HPDE6-E6E7 (cell line): ENCODE measurements at regions not wholly inside any gene's neighbourhood (a gene's known extent, or its start where the extent isn't known, plus 50 kb on each side); places are given as distances from the start of the nearest gene placed in this dataset.

Source experiments
- DNase-seq: peaks from one replicate; pipeline ENCODE4 v3.0.0; 2011; ENCODE audit warnings: missing footprints; ENCODE audit errors: extremely low spot score

DNA sequence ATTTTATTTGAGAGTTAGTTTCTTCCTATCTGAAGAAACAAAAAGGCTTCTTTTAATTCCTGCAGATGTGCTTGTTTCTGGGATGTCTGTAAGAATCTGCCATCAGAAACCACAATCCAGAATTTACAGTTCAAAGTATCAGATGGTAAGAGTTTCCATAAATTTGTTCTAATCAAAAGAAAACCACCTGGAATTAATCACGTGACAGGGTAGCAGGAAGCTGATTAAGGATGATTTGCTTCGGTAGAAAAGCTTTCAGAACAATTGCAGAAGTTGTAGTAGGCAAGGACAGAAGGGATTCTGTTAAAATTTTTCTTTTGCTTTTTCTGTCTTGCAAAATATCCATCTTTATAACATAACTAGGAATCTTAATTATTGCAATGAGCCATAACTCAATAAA is 1975.1 kb upstream of the AGA start:
- DNase-seq, result no peak

DNA sequence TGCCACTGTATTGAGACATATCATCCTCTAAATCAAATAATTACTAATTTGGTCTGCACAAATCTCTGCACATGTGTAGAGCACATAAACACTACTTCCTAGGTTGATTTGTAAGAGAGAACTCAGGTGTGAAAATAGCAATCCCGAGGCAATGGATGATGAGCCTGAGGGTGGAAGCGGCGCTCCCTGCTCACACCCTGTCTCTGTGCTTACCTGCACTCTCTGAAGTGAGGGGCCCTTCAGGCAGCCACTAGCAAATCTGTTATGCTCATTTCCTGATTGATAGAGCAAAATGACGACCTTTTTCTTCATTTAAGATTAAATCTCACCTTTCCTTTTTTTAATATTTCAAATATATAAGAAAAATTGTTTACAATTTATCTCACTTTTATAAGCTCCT is 1995.7 kb upstream of the AGA start:
- no peak for DNase-seq

DNA sequence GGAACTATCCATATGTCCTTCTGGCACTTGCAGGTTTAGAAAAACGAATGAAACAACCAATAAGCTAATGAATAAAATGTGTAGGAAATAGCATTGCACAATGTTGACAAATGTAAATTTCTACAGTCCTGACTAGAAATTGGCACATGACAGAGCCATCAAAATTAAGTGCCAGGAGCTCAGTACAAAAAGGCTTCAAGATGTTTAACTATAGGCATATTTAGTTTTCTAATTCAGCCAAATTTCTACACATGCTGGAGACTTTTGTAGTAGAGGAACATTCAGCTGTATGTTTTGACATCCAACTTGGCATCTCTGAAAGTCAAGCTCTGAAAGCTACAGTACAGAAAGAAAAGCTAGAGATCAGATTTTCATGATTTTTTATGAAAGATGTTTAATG is 1999.4 kb upstream of the AGA start:
- no peak for DNase-seq

DNA sequence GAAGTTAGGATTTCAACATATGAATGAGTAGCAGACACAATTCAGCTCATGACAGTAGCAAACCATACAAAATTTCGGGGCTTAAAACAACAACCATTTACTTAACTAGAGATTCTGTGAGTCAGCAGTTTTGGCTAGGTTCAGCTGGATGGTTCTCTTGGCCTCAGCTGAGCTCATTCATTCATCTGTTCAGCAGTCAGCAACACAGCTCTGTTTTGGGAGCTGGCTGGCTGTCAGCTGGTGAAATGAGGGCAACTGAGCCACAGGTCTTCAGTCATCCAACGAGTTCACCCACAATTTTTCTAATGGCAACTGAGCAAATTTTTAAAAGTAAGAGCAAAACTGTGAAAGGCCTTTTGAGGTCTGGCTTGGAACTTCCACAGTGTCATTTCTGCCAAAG is 2005.1 kb upstream of the AGA start:
- no peak for DNase-seq

DNA sequence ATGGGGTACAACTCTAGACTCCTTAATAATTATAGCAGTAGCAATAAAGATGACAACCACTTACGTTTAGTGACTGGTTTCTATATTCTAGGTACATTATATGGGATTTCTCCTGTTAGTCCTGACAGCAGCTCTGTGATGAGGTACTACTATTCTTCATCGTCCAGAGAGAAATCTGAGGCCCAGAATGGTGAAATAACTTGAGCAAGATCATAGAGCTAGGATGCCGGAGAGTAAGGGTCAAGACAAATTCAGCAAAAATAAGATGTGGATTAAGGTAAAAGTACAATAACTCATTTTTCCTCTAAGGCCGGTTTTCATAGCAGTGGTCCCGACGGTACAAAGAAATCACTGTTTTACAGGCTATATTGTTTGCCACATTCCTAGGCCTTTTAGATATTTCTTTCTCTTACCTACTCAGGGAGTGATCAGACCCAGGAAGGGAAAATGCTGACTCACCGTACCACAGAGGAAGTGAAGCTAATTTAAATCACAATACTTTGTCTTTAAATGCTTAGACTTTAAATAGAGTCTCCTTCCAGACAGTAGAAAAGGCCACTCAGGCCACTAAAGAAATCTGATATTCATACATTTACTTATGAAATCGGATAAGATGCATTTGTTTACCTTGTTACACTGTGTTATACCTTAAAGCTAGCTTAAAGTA is 2023.0 kb upstream of the AGA start:
- no peak for DNase-seq

DNA sequence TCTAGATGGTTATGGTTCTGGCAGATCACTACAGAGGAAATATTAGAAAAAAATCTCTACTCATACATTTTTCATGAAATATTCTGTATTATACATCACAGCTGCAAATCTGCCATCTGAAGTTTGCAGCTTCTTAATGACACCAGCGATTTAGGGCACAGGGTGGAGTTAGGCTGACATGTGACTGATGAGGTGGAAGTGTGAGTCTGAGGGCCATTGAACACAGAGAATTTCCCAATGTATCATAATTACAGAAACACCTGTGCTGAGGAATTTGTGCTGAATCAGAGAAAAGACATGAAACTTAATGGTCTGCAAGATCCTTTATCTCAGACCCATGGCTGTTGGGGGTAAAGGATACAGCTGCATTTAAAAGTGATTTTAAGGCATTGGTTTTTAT is 2025.6 kb upstream of the AGA start:
- DNase-seq, result no peak

DNA sequence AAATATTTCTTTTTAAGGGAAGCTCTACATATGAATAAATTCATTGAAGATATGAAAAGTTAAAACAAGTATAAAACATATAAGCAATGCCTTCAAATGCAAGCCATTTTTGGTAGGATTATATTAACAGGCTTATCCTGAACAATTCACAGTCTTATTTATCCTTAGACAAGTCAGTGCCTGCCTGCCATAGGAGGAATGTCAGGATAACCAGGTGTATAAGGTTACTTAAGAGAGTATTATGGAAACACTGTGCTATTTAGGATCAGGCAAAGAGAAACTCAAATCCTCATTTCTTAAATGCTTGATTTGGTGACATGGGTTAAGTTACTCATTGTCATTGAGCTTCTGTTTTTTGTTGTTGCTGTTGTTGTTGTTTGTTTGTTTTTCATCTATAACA is 2029.9 kb upstream of the AGA start:
- DNase-seq, result peak; percentile 36

DNA sequence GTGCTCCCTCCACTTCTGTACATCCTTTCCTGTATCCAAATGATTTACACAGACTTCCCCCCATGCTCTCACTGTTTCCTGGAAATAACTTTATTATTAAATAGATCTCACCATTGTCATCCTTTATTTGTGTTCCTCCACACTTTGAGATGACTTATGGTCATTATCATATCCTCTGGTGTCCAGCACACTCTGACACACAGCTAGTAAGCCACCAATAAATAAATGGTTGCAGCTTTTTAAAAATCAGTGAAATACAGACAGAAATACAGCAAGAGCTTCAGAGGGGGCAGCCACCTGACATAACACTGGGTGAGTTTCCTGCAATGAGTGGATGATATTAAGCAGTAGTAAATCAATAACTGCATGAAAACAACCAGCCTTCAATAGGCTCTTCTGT is 2036.4 kb upstream of the AGA start:
- no peak for DNase-seq

DNA sequence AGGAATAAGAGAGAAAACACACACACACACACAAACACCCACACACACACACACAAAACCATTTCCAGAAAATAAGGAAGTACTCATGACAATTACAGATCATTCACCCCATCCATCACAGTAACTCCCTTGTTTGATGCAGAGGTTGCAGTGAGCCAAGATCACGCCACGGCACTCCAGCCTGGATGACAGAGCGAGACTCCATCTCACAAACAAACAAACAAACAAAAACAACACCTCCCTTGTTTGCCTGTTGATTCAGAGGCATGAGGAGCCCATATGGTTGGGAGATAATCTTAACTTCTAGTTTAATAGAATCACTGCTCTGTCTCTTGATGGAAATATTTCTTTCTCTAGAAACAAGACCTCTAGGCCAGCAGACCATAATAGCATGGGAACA is 2043.5 kb upstream of the AGA start:
- no peak for DNase-seq

DNA sequence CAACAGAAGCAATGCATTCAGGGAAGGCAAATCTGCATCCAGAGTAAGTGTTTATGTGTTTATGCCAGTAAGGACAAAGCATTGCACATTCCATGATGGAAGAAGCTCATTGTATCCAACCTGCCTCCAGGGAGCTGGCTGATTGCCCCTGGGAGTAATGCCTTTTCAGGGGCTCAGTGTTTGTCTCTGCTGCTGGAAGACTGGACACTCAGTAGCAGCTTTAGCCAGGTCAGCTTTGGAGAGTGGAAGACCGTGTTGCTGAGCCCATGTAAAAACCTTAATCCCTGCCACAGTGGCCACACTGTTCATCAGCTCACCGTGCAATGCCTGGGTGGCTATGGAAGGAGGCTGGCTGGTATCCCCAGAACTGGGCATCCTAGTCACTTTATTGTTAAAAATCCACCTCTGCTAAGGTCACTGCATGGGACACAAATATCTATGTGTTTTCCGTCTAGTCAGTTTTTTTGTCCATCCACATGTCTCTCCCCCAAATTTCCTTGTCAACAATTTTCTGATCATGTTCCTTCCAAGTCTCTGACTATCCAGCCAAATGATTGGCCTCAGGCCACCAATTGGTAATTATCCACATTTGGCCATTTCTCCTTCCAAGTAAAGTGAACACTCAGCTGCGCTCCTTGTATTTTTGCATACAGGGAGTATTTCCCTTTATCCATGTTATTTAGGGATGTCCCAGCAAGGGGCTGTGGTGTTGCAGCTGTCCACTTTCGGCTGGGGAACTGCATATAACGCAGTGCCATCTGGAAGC is 2044.5 kb upstream of the AGA start:
- DNase-seq, result no peak

DNA sequence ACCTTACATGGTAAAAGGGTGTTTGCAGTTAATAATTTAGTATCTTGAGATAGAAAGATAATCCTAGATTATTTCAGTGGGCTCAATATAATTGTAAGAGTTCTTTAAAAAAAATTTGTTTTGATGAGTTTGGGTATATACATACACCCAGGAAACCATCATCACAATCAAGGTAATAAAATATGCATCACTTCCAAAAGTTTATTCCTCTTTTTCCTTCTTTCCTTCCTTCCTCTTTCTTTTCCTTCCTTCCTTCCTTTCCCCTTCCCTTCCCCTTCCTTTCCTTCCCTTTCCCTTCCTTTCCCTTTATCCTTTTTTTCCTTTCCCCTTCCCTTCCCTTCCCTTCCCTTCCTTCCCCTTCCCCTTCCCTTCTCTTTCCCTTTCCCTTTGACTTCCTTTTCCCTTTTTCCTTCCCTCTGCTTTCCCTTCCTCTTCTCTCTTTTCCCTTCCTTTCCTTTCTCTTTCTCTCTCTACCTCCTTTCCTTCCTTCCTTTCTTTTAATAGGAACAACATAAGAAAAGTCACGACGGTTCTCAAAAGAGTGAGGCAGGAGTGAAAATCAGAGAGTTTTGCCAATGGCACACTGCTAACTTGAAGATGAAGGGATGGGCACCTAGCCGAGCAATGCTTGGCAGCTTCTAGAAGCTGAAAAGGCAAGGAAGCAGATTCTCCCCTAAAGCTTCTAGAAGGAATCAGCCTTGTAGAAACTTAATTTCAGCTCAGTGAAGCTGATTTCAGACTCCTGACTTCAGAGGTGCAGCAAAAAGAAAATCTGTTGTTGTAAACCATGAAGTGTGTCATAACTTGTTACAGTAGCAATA is 2050.2 kb upstream of the AGA start:
- DNase-seq, result no peak

DNA sequence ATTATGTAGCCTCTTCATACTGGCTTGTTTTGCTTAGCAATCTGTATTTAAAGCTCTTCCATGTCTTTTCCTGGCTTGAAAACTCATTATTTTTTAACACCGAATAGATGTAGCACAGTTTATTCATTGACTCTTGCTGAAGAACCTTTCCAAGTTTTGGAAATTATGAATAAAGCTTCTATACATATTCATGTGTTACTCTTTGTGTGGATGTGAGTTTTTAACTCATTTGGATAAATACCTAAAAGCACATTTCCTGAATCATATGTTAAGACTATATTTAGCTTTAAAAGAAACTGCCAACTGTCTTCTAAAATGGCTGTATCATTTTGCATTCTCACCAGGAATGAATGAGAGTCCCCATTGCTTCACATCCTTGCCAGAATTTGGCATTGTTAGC is 2061.7 kb upstream of the AGA start:
- DNase-seq, result no peak

DNA sequence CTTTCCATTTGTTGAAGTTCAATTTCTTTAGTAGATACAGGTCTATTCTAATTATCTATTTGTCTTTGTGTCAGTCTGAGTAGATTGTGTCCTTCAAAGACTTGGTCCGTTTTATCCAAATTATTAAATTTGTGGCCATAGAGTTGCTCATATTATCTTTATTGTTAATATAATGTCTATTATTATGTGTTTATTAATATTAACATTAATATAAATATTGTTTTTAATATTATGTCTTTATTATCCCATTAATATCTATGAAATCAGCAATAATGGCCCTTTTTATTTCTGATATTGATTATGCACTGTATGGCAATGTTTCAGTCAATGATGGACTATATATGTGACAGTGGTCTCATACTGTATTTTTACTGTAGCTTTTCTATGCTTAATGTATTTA is 2067.3 kb upstream of the AGA start:
- DNase-seq, result no peak

DNA sequence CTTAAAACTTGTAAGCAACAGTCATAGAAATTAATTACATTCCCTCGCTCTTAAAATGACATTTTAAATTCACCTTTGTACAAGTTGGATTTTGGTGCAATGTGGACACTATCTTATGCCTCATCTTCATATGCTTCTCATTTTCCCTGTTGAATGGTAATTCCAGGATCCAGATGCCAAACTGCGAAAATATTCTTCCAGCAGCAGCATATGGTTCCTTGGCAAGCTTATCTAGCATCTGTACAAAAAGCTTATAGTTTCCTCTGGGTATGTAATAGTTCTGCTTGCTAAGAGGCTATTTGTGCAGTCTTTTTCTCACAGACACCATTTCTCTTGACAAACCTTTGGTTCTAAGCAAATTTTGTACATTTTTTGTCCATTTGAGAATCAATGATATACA is 2079.7 kb upstream of the AGA start:
- no peak for DNase-seq

DNA sequence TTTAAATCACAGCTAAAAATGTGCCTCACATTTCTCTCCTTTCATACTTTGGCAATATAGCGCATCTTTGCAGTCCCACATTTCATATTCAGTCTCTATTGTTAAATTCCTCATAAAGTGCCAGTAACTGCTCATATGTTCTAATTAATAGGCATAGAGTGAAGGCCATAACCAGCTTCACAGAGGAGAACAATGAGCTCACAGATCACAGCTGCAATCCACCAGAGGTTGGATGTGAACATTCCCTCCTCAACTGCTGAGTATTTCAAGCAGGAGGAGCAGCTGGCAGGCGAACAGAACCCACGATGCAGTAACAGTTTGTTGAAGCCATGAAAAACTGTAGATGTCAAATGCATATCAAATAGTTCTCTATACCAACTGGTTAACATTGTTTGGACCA is 2088.7 kb upstream of the AGA start:
- DNase-seq, result no peak

DNA sequence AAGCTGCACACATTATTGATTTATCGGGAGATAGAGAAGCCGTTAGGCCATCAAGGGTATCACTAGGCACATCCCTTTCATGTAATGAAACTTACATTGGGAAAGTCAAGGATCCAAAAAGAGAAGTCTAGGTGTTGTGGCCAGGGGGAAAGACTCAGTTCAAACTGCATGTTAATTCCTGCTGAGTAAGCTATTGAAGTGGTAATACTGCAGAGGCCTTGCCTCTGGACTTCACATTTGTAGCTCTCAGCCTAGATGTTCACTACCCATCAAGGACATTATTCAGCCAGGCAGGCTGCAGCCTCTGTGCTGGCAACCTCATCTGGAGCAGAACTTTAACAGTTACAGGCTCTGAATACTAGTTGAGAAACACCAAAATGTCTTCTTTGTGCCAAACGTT is 2094.5 kb upstream of the AGA start:
- DNase-seq, result no peak

DNA sequence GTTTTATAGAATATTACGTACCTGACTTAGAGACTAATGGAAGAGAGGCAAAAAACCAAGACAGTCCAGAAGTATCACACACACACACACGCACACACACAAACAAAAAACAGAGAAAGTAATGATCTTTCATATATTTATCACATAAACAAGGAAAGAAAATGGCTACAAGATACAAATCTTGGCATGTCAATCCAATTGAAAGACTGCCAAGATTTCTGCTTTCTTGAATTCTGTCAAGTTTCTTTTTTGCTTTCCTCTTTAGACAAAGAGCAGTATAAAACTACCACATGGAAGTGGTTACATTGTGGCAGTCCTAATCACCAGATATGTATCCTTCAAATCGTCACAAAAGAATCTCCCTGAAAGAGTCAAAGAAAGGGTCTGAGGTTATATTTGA is 2097.4 kb upstream of the AGA start:
- no peak for DNase-seq

DNA sequence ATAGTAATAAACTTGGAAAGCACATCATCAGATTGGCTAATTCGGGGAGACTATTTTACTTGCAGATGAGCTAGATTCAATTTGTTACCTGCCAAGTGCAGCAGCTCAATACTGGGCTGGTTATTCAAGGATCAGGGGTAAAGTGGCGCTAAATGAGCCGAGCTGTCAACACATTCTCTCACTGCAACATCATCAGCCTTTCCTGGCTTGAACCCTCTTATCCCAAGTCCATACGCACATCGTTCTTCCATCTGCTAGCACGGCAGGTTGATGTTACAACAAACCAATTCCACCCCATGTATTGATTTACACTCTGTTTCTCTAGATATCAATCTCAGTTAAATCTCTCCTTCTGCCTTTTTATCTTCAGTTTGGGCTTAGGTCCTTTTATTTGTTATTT is 2101.5 kb upstream of the AGA start:
- no peak for DNase-seq

DNA sequence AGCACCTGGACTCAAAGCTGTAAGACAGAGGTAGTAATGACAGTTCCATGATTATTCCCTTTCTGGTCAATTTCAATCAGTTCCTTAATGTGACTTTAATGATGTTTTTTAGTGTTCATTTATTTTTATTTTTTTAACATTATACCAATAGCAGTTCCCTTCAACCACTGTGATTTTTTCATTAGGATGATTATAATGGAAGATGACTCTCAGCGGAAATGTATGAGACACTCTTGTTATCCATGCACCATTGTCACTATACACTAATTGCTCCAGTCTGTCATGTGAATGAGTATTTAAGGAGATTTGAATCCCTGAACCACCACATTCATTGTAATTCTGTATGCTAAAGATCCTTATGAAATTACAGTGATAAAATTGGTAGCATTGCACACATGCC is 2102.3 kb upstream of the AGA start:
- DNase-seq, result no peak

DNA sequence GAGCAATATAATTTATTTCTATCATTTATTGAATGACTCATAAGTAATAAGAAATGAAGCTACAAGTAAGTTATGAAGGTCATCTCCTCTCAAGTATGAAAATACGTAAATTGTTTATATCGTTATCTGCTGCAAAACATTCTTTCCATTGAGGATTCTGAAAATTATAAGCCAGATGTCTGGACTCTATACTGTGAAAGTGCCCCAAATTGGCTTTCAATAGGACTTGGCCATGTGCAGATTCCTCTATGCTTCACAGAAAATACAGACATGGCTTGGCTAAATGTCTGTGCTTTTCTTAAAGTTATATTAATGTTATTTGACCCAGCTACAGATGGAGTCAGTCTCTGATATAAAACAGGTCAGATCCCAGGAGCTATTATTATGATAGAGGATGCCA is 2109.9 kb upstream of the AGA start:
- no peak for DNase-seq

DNA sequence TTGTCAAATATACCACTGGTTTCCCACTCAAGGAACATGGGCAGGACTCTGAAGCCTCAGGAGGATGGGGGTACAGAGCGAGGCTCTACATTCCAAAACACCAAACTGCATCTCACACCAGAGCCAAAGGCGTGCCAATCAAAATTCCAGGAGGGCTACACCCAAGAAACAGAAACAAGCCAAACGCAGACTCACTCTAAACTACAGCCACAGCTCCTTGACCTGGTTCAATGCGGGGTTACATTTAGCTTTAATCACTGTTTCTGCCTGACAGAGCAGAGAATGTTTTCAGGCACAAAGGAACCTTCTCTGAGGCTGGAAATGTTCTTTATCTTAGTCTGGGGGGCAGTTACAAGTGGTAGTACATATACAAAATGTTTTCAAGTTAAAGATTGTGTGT is 2121.5 kb upstream of the AGA start:
- no peak for DNase-seq

DNA sequence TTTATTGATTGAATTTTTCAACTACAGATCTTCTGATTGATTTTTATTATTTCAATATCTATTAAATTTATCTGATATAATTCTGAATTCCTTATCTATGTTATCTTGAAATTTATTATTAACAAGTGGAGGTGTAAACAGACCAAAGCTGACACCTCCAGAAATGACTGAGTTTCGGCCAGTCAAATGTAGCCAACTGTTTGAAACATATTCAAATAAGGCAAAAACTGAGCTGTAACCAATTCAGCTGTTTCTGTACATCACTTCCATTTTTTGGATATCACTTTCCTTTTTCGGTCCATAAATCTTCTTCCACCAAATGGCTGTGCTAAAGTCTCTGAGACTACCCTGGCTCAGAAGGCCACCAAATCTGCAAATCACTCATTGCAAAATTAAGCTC is 2127.3 kb upstream of the AGA start:
- DNase-seq, result no peak
